CD4-positive, alpha-beta T cell treated with Interleukin-6 for 4 hours (primary cell): ENCODE measurements at regions not wholly inside any gene's neighbourhood (a gene's known extent, or its start where the extent isn't known, plus 50 kb on each side); places are given as distances from the start of the nearest gene placed in this dataset.

Experiments
- DNase-seq: peaks from one replicate; pipeline ENCODE4 v3.0.0-alpha.2; 2020; ENCODE audit warnings: mixed read lengths

DNA sequence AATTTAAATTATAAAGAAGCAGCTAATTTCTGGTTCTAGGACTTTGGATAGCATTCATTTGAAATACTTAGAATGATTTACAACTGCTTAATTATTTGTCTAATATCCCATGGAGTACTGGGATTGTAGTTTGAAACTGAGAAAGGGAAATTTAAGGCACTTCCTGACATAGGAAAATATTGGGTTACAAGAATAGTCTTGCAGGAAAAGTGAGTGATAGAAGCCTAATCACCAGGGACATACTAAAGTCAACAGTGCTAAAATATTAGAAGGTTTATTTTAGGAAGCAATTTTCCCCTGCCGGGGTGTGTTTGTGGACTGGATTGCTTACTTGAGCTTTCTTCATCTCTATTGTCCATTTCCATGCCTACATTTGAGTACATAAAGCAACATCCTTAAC, 661.6 kb downstream of the ADGRL2 start:
- DNase-seq = no peak

DNA sequence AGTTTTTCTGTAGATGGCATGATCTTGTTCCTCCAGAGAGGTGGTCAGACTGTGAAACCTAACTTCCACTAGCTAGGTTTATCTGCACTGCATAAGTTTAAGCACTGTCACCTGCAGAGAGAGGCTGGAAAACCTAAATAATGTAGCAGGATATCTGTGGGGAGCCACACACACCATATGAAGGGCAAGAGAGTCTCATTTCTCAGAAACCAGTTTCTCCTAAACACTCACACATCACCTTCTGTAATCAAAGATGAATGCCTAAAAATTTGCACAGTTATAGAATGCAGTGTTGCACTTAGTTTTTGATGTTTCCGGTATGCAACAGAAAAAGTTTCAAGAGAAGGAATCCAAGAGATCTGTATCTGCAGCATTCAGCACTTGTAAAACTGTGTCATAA, 654.6 kb downstream of the ADGRL2 start:
- no peak for DNase-seq

DNA sequence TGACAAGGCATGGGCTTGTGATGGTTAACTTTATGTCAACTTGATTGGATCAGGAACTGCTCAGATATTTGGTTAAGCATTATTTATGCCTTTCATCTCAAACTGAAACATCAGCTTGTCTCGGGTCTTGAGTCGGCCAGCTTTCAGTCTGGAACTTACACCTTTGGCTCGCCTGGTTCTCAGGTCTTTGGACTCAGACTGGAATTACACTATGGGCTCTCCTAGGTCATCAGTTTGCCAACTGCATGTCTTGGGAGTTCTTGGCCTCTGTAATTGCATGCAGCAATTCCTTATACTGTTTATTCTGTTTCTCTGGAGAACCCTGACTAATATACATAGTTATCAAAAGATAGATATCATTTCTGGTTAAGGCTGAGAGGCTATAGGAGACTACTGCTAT, 653.7 kb downstream of the ADGRL2 start:
- DNase-seq = no peak

DNA sequence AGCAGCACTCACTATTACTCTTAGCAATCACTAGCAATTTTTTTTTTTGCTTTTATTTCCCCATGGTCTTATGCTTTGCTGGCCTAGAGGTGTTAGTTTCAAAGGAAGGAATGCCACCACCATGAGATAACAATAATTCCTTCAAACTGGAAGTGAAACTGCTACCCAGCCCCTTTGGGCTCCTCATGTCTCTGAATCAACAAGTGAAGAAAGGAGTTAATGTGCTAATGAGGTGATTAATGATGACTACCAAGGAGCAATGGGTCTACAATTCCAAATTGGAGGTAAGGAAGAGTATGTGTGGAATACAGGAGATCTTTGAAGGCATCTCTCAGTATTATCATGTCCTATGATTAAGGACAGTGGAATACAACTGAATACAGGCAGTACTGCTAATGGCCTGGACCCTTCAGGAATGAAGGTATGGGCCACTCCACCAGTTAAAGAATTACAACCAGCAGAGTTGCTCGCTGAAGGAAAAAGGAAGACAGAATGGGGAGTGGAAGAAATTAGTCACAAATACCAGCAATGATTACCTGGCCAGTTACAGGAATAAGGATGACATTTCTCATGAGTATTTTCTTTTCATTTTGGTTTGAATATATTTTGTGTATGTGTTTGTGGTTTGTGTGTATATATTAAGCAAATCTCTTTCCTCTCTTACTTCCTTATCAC, 652.9 kb downstream of the ADGRL2 start:
- DNase-seq = no peak

DNA sequence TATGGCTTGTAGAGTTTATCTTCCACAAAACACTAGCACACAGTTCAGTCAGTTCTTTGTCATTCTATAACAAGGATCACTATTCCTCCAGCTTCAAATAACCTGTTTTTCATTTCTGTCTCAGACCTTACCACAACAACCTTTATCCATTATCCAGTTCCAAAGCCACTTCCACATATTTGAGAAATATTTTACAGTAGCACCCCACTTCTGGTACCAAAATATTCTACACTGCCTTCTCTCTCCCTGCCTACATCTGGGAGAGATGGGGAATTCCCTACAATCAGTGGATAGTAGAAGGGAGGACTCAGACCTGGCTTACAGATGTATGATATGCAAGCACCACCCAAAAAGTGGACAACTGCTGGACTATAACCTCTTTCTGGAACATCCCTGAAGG, 651.4 kb downstream of the ADGRL2 start:
- DNase-seq = no peak

DNA sequence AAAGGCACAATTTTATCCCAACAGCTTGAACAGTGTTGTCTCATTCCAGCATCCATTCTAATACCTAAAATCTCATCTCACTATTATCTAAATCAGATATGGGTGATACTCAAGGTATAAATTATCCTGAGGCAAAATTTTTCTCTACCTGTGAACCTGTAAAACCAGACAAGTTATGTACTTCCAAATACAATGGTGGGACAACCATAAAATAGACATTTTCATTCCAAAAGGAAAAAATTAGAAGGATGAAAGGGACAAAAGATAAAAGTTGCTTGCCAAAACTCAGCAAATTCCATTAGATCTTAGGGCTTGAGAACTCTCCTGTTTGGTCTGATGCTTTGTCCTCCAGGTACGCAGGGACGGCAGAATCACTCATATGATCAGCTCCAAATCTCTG, 650.5 kb downstream of the ADGRL2 start:
- DNase-seq = no peak

DNA sequence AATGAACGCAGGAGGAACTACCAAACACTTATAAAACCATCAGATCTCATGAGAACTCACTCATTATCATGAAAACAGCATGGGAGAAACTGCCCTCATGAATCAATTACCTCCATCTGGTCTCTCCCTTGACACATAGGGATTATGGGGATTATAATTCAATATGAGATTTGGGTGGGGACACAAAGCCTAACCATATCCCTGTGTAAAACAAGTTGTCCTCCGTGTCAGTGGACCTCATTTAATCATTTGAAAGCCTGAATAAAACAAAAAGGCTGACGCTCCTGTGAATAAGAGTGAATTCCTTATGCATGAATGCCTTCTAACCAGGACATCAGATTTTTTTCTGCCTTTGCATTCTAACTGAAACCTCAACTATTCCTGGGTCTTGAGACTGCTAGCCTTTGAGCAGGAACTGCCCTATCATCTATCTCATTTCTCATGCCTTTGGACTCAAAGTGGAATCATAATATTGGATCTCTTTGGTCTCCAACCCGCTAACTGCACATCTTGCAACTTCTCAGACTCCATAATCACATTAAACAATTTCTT, 648.8 kb downstream of the ADGRL2 start:
- no peak for DNase-seq

DNA sequence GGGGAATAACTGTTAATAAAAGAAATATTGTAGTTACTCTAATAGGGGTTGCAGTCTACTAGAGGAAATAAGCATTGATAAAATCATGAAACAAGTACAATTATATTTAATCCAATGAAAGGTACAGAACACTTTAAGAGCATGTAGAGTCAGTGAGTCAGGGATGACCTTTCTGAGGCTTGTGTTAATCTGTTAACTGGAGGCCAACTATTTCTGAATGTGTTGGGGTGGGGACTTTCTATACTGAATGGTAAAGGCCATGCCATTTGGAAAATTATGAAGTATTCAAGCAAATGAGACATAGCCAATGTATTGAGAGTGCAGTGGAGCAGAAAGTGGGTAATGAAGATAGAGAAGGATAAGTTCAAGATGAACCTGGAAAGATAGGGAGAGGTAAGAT, 646.2 kb downstream of the ADGRL2 start:
- DNase-seq = no peak

DNA sequence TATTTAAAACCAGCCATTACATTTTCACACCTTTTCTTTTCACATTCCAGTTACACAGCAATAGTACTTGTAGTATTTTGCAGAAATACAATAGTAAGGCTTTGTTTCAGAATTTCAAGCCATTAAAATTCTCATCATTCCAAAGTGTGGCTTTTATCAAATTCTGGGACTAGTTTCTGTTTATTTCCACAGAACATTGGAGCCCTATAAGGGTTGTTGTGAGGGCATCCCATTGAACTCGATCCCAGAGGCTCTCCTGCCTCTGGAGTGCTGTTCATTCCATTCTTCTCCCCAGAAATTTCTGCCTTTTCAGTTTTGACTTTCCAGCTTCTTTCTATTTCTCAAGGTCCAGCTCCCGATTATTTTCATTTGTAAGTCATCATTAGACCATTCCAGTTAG, 645.5 kb downstream of the ADGRL2 start:
- DNase-seq = no peak

DNA sequence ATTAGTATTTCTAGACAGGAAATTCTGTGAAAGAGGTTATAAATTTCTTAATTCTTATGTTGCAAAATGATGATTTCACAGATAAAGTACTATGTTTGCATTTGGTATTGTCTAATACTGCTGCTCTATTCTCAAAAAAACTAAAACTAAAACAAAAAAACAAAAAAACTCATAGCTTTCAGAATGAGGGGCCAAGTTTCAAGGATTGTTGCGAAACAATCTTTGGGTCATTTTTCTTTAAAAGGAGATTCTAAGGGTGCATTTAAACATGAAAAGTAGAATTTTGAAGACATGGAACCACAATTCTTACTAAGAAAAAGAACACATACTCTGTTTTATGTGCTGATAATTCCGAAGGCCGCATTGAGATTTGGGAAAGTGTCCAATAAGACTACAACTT, 645.1 kb downstream of the ADGRL2 start:
- DNase-seq = no peak

DNA sequence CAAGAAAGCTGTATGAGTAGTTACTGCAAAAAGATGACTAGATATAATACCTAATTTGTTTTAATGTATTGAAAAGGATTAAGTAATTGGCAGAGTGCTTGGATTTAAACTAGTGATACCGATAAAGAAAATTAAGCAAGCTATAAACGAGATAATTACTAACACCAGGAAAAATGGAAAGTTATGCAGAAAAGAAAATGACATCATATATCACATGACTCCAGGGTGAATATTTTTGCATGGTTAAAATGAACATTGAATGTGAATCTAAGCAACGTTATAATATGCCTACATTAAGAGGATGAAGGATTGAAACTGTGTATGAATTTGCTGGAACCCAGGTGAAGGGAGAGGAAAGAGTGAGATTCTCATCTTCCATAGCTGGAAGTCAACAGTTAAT, 644.4 kb downstream of the ADGRL2 start:
- DNase-seq = no peak

DNA sequence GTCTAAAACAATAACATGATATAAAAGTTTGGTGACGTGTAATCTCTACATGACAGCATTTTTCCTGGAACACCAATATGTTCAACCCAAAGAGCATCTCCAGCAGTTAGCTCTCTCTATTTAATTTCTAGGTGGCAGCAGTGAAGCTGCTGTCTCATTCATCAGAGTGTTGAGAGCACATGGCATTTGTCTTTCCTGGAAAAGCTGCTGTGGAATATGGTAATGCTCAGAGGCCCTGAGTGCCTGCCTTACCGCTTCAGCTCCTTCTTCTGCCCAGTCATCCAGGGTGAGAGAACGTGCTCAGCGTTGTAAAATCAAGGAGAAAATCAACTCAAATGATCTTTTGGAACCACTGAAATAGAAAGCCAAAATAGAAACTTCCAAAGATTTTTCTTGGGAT, 640.7 kb downstream of the ADGRL2 start:
- no peak for DNase-seq

DNA sequence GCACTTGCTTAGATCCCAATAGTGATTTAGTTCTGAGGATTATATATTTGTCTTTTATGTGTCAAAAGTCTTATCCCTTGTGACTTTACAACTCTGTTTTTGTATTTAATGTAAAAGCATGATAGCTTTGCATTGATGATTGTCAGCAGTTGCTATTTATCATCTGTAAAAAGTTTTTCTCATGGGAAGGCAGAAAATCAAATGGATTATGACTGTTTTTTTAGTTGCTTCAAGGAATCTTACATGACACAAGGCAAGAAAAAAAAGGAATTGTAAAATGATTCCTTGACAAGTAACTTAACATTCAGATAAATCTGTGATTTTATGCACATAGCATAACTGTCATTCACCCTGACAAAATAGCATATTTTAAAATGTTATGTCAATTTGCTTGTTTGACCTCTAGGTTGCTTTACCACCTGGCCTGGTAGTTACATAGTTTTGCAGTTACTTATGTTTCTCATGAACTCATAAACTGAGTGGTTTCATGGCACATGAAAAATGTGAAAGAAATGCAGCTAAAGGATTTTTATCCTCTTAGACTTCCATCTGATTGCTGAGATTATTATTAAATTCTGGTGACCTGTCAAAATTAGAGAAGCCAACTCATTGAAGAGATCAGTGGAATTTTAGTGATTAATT, 622.6 kb downstream of the ADGRL2 start:
- DNase-seq = no peak

DNA sequence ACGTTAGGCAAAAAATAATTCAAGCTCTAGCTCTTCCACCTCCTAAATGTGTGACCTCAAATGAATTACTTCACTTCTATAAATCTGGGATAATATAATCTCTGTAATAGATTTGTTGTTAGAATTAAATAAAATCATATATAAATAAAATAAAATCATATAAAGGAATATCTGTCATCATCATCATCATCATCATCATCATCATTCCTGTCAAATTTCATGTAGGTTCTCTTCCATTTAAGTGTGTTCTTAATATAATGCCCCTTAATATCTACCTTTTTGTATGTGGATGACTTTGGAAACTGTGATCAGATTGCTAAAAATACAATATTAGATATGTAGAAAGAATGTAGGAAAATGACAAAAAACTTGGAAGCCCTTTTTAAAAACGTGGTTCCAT, 621.0 kb downstream of the ADGRL2 start:
- DNase-seq = no peak

DNA sequence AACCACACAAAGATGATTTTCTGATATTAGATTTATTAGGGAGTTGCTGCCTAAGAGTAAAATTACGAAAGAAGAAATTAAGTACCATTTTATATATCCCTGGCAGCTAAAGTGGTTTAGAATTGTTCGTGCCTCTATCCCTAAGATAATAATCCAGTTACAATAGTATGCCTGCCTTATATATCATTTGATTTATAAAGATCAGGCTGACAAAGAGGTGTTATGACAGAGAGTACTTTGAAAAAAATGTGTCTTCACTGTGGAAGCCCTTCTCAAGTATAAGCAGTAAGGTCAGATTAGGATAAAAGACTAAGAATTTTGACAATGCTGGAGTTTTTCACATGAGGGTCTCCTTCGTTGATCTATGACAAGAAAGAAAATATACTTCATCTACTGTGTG, 619.9 kb downstream of the ADGRL2 start:
- no peak for DNase-seq

DNA sequence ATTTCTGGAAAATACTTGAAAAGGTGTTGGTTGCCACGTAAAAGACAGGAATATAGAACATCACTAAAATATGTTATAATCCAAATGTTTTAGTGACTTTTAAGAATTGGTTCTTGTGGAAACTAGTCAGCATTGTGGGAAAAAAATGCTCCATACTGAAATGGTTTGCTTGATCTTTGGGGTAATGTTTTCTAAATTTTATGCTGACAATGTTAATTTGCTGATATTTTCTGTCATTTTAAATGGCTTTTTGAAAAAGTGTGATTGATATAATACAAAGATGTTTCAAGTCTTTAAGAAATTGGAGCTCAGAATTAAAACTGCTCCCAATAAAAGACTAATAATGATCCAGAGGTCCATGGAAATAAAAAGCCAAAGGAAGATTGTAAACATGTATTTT, 610.9 kb downstream of the ADGRL2 start:
- DNase-seq = no peak

DNA sequence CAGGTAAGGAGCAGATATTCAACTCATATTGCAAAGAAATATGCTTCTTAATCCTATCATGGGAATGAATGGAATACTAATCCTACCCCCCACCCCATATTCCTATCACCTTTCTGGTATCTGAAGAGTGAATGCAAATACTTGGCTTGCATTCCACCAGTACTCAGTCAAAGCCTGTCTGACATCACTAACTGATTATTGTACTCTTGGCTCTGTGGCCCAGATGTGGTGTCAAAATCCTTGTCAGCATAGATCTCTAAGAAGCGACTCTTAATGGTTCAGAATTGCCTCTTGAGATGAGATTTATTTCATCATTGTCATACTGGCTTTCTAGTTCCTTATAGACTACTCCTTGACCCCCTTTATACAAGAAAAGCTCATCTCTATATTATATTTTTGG, 604.6 kb downstream of the ADGRL2 start:
- no peak for DNase-seq

DNA sequence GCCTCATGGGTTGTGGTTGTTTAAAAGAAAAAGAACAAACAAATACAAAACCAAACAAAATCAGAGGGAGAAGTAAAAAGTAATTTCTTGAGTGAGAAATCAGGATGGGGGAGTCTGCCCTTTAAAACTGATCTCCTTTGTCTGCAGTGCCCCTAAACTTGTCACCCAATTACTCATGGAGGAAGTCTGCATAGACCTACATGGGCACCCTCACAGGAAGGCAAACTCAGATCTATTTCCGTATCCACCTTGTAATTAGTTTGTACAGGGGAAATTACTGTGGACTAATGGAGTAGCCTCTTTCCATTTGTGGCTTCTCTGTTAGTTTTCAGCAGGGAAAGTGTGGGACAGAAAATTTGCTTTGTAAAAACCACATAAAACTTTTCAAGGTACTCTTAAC, 600.4 kb downstream of the ADGRL2 start:
- DNase-seq = no peak

DNA sequence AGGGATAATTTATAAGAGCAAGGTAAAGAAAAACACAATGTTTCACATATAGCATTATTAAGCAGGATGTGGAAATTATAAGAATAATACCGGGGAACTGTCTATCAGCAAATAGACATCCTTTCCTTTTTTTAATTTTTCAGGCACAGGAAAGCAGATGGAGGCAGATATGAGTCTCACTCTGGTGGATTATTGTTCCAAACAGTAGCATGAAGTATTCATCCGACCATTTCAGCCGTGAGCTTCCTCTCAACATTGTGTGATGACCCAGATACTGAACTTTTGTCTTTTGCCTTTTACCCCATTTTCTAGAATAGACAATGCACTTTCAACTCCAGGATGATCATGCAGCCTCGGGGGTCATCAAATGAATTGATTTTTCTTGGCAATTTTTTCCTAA, 599.8 kb downstream of the ADGRL2 start:
- DNase-seq = no peak

DNA sequence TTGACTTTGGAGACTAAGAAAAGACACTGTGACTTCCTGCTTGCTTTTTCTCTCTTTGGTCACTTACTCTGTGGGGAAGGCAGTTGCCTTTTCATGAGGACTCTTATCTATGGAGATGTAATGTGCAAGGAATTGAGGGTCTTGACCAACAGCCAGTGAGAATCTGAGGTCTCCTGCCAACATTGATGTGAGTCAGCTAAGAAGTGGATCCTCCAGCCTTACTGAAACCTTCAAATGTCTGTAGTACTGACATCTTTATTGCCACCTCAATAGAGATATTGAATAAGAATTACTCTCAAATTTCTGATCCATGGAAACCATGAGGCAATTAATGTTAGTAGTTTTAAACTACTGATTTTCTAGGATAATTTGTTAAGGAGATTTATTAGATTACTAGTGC, 598.4 kb downstream of the ADGRL2 start:
- no peak for DNase-seq

DNA sequence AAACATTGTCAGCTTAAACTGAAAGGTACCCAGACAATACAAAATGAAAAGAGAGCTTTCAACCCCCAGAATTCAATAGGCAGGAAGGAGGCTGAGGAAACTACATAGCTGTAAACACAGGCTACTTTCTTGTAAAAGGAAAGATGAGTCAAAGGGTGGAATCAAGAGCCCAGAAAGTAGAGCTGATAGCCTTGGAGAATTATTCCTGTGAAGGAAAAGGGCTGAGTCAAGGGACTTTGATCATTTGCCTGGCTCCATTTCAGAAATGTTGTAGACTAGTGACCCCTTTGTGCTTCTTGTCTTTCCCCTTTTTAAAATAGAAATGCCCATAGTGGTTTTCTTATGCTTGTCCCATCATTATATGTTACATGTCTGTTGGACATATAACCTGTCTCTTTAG, 597.6 kb downstream of the ADGRL2 start:
- DNase-seq = no peak

DNA sequence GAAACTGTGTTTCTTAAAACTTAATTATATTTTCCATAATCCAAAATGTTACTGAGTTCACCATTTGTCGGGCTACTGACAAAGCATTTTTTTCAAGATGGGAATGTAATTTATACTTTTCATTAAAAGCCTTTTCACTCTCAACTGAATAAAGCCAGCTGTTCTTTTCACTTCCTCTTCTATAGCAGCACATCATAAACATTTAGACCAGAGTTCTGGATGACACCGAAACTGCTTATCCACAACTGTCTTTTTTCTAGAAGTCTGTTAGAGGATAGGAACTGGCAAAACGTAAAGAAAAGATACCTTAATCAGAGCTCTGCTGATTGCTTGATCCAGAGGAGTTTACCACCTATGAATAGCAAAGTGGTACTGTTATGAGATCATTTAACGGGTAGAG, 594.7 kb downstream of the ADGRL2 start:
- no peak for DNase-seq

DNA sequence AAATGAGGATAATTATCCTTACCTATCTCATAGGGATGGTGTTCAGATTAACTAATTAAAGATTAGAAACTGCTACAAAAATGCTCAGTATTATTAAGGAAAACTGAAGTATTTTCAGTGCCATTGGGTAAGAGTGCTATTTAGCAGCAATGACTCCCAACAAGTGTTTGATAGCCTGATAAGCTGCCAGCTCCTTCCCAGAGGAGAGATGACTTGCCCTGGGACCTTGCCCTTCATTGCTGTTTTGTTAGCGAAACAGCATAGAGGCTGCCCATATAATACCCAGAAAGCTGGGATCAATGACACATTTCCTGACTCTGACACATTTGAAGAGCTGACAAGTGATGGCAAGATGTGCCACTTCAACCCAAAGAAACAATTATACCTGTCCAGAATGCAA, 592.2 kb downstream of the ADGRL2 start:
- DNase-seq = no peak

DNA sequence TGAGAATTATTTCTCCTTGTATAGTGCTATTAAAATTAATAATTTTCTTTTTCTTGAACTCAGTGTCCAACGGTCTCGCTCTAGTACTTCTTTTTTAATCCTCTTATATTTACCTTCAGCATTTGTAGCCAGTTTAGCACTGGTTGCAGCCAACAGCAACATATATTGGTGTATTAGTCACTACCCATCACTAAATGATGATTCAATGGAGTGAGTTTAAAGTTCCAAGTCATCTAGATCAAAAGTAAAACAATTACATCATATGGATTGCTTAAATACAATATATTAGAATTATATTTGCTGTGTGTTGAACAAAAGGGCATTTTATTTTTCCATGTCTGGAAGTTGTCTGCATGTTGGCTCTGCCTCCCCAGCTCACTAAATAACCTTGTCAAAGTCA, 591.8 kb downstream of the ADGRL2 start:
- no peak for DNase-seq

DNA sequence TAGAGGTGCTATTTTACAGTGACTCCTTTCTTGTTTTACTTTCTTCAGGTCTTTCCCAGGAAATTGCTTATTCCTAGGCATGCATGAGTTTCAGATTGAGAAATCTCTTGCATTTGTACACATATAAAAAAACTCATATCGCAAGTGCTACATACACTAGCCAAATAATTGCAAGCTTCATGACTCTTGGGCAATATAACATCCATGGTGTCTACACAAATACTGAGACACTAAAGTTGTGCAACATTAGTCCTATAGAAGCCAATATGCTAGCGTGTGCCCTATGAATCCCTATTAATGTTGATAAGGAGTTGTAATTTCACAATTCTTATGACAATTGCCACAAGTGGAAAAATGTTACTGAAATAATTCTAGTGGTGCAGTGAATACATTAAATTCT, 591.0 kb downstream of the ADGRL2 start:
- no peak for DNase-seq
